ENCODE measurements at regions not wholly inside any gene's neighbourhood (a gene's known extent, or its start where the extent isn't known, plus 50 kb on each side); places are given as distances from the start of the nearest gene placed in this dataset.

DNA sequence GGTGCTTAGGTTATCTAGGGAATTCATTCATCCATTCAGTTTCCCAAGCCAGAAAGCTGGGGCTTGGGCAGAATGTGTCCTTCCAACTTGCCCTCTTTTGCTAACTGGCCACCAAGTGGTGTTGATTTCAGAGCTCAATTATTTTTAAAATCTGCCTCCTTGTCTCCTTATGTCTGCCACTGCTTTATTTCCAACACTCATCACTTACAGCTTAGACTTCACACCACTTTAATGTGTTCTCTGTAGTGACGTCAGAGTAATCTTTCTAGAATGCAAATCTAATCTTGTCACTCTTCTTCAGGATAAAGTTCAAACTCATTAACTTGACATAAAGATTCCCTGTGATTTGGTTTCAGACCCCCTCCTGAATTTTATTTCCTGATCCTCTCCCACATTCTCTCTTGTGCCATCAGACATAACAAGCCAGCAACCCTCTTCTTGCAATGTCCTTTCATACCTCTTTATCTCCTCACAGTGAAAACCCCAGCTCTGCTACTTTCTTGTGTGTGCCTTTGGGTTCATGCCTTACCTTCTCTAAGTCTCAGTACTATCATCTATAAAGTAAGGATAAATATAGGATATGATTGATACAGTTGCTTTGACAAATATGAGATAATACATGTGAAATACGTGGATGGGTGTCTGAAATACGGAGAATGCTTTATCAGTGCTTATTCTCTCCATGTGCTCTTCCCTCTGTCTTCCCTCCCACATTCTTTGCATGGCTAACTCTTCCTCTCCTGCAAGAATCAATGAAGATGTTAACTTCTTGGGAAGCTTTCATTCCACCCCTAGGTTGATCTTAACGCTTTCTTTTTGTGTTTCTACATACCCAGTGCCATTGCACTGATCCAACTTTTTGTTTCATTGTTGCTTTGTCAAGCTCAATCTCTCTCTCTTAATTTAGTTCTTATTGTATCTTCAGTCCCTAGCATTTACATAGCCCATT lies 522.7 kb upstream of the FZD8 start:
- Histone ChIP-seq H3K36me3 (ENCODE audit: low read depth) (no peaks in the 10 kb centered on the region), H3K4me3 (ENCODE audit: severe bottlenecking) (no peak overlapping the region), H3K9me3 (ENCODE audit: severe bottlenecking) (no peaks in the 10 kb centered on the region), H3K27me3 (ENCODE audit: insufficient read depth, poor library complexity, severe bottlenecking) (no peaks in the 10 kb centered on the region), H3K4me1 (ENCODE audit: insufficient read depth, poor library complexity, severe bottlenecking) (no peaks in the 10 kb centered on the region), H3K27ac (ENCODE audit: poor library complexity, severe bottlenecking) (no peak overlapping the region)
- ATAC-seq (ENCODE audit: low read depth) = no peak
- DNase-seq (ENCODE audit: low spot score) = no peak
- TF ChIP-seq, protein P1, sequence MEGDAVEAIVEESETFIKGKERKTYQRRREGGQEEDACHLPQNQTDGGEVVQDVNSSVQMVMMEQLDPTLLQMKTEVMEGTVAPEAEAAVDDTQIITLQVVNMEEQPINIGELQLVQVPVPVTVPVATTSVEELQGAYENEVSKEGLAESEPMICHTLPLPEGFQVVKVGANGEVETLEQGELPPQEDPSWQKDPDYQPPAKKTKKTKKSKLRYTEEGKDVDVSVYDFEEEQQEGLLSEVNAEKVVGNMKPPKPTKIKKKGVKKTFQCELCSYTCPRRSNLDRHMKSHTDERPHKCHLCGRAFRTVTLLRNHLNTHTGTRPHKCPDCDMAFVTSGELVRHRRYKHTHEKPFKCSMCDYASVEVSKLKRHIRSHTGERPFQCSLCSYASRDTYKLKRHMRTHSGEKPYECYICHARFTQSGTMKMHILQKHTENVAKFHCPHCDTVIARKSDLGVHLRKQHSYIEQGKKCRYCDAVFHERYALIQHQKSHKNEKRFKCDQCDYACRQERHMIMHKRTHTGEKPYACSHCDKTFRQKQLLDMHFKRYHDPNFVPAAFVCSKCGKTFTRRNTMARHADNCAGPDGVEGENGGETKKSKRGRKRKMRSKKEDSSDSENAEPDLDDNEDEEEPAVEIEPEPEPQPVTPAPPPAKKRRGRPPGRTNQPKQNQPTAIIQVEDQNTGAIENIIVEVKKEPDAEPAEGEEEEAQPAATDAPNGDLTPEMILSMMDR (IDR thresholded peaks at IDR 0.05; ENCODE audit: poor library complexity, severe bottlenecking) = no peak

DNA sequence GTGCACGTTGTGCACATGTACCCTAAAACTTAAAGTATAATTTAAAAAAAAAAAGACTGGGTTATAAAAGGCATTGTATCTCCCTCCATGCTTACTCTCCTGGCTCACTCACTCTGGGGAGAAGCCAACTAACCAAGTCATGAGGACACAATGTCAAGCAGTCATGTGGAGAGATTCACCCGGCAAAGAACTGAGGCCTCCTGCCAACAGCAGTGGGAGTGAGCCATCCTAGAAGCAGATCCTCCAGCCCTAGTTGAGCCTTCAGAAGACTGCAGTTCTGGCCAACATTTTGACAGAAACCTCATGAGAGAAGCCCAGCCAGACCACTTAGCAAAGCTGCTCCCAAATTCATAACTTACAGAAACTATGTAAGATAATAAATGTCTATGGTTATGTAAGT lies 521.7 kb upstream of the FZD8 start:
- TF ChIP-seq, protein P1 (IDR thresholded peaks at IDR 0.05; ENCODE audit: poor library complexity, severe bottlenecking) = no peak
- Histone ChIP-seq H3K27ac (ENCODE audit: poor library complexity, severe bottlenecking) (no peak overlapping the region), H3K36me3 (ENCODE audit: low read depth) (no peaks in the 10 kb centered on the region), H3K27me3 (ENCODE audit: insufficient read depth, poor library complexity, severe bottlenecking) (no peaks in the 10 kb centered on the region), H3K4me1 (ENCODE audit: insufficient read depth, poor library complexity, severe bottlenecking) (no peaks in the 10 kb centered on the region), H3K9me3 (ENCODE audit: severe bottlenecking) (no peaks in the 10 kb centered on the region), H3K4me3 (ENCODE audit: severe bottlenecking) (no peak overlapping the region)
- ATAC-seq (ENCODE audit: low read depth) (no peak), DNase-seq (ENCODE audit: low spot score) (no peak)

DNA sequence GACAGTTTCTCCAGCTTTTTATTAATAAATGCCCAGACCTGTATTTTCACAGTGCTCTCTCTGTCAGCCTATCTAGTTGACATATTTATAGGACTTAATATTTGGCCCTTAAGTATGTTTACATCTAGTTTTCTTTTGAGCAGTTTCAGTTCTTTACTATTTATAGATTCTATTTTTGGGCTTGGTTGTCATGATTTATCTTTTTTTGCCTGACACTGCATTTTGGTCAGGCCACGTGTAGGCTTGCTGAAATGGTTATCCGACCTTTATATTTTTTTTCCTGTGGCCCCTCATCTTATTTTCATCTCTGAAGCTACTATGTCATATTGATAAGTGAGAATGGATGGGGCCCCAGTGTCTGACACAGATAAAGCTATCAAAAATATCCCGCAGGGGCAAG lies 515.4 kb upstream of the FZD8 start:
- H3K4me1 ChIP-seq (ENCODE audit: insufficient read depth, poor library complexity, severe bottlenecking) = no peaks in the 10 kb centered on the region
- H3K27me3 ChIP-seq (ENCODE audit: insufficient read depth, poor library complexity, severe bottlenecking) = no peaks in the 10 kb centered on the region
- H3K9me3 ChIP-seq (ENCODE audit: severe bottlenecking) = no peaks in the 10 kb centered on the region
- no peaks in the 10 kb centered on the region for H3K36me3 ChIP-seq (ENCODE audit: low read depth)
- no peak overlapping the region for H3K4me3 ChIP-seq (ENCODE audit: severe bottlenecking)
- no peak for ATAC-seq (ENCODE audit: low read depth)
- no peak for DNase-seq (ENCODE audit: low spot score)
- H3K27ac ChIP-seq (ENCODE audit: poor library complexity, severe bottlenecking) = no peak overlapping the region
- TF ChIP-seq, protein P1 (IDR thresholded peaks at IDR 0.05; ENCODE audit: poor library complexity, severe bottlenecking) = no peak

DNA sequence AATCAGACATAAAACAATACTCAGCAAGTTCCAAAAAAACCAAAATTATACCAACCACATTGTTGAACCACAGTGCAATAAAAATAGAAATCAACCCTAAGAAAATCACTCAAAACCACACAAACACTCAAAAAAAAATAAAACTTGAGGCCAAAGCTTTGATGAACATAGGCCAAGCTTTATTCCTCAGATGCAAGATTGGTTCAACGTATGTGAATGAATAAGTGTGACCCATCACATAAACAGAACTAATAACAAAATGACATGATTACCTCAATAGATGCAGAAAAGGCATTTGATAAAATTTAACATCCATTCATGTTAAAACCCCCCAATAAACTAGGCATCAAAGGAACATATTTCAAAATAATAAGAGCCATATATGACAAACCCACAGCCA lies 506.1 kb upstream of the FZD8 start:
- TF ChIP-seq, protein P1 (IDR thresholded peaks at IDR 0.05; ENCODE audit: poor library complexity, severe bottlenecking) = no peak
- DNase-seq (ENCODE audit: low spot score) (no peak), ATAC-seq (ENCODE audit: low read depth) (no peak)
- H3K36me3 ChIP-seq (ENCODE audit: low read depth) = no peaks in the 10 kb centered on the region
- no peaks in the 10 kb centered on the region for H3K4me1 ChIP-seq (ENCODE audit: insufficient read depth, poor library complexity, severe bottlenecking)
- H3K9me3 ChIP-seq (ENCODE audit: severe bottlenecking) = no peaks in the 10 kb centered on the region
- H3K27me3 ChIP-seq (ENCODE audit: insufficient read depth, poor library complexity, severe bottlenecking) = no peaks in the 10 kb centered on the region
- no peak overlapping the region for H3K27ac ChIP-seq (ENCODE audit: poor library complexity, severe bottlenecking)
- no peak overlapping the region for H3K4me3 ChIP-seq (ENCODE audit: severe bottlenecking)

DNA sequence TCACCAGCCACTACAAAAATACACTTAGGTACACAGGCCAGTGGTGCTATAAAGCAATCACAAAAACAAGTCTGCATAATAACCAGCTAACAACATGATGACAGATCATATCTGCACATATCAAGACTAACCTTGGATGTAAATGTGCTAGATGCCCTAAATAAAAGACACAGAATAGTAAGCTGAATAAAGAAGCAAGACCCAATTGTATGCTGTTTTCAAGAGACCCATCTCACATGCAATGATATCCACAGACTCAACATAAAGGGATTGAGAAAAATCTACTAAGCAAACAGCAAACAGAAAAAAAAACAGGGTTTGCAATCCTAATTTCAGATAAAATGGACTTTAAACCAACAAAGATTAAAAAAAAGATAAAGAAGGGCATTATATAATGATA lies 505.4 kb upstream of the FZD8 start:
- ATAC-seq (ENCODE audit: low read depth) (no peak), DNase-seq (ENCODE audit: low spot score) (no peak)
- Histone ChIP-seq H3K27ac (ENCODE audit: poor library complexity, severe bottlenecking) (no peak overlapping the region), H3K4me3 (ENCODE audit: severe bottlenecking) (no peak overlapping the region), H3K27me3 (ENCODE audit: insufficient read depth, poor library complexity, severe bottlenecking) (no peaks in the 10 kb centered on the region), H3K36me3 (ENCODE audit: low read depth) (no peaks in the 10 kb centered on the region), H3K9me3 (ENCODE audit: severe bottlenecking) (no peaks in the 10 kb centered on the region), H3K4me1 (ENCODE audit: insufficient read depth, poor library complexity, severe bottlenecking) (no peaks in the 10 kb centered on the region)
- TF ChIP-seq, protein P1 (IDR thresholded peaks at IDR 0.05; ENCODE audit: poor library complexity, severe bottlenecking) = no peak
